HCT116 (cell line): ENCODE measurements at regions not wholly inside any gene's neighbourhood (a gene's known extent, or its start where the extent isn't known, plus 50 kb on each side); places are given as distances from the start of the nearest gene placed in this dataset.

Experiments
- EGR1 ChIP-seq: IDR thresholded peaks from 2 replicates; pipeline ENCODE4 v1.6.1; 2012; ENCODE audit warnings: low read depth
- POLR2A ChIP-seq: IDR thresholded peaks from 2 replicates; pipeline ENCODE4 v1.7.0; 2011; ENCODE audit warnings: borderline replicate concordance; ENCODE audit not compliant: insufficient read depth, insufficient read length; ENCODE audit errors: extremely low read depth
- POLR2AphosphoS5 ChIP-seq: IDR thresholded peaks from 2 replicates; pipeline ENCODE4 v1.6.1; 2011; ENCODE audit warnings: mild to moderate bottlenecking, low read depth, low read length, moderate library complexity
- ZNF274 ChIP-seq: fragments of 200-500 bp; sonication (Bioruptor generic); IDR thresholded peaks from 2 replicates; pipeline ENCODE4 v1.6.1; 2014; ENCODE audit warnings: mild to moderate bottlenecking, low read depth, low read length, inconsistent platforms
- TF ChIP-seq, protein P1 (sequence below): IDR thresholded peaks from 2 replicates; pipeline ENCODE4 v1.6.1; 2011; ENCODE audit warnings: mild to moderate bottlenecking, low read length, moderate library complexity; ENCODE audit not compliant: insufficient replicate concordance; ENCODE audit errors: extremely low read depth
- TF ChIP-seq, protein P2 (sequence below), 3 experiments: fragments of 200-600 bp in 1 of 3; sonication (generic) in 1 of 3; IDR thresholded peaks in 2 of 3; conservative IDR thresholded peaks in 1 of 3; 2 replicates each; pipeline ENCODE4 v1.5.1; 2012 to 2017; ENCODE audit warnings: low read depth in 2 of 3, low read length in 2 of 3, antibody characterized with exemption in 1 of 3, borderline replicate concordance in 1 of 3, control low read depth in 1 of 3, mild to moderate bottlenecking in 1 of 3, mixed read lengths in 1 of 3, mixed run types in 1 of 3, moderate library complexity in 1 of 3; ENCODE audit not compliant: insufficient read depth in 1 of 3

DNA sequence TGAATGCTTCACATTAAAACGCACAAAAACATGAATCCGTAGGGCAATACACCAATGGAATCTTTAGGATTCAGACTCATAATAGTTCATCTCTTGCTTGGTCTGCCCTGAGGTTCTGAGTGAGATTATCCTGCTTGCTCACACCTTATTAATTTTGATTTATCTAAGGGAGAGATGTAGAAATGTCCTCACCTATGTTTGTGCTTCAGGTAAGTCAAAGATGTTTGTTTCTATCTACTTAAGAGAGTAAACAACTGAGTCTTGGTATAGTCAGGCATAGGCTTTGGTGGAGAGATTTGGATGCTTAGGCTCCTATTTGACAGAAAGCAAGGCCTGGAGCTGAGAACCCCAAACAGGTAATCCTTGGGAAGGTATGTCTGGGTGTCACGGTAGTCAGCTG, 231.0 kb upstream of the TNP1 start:
- TF ChIP-seq, protein P1, sequence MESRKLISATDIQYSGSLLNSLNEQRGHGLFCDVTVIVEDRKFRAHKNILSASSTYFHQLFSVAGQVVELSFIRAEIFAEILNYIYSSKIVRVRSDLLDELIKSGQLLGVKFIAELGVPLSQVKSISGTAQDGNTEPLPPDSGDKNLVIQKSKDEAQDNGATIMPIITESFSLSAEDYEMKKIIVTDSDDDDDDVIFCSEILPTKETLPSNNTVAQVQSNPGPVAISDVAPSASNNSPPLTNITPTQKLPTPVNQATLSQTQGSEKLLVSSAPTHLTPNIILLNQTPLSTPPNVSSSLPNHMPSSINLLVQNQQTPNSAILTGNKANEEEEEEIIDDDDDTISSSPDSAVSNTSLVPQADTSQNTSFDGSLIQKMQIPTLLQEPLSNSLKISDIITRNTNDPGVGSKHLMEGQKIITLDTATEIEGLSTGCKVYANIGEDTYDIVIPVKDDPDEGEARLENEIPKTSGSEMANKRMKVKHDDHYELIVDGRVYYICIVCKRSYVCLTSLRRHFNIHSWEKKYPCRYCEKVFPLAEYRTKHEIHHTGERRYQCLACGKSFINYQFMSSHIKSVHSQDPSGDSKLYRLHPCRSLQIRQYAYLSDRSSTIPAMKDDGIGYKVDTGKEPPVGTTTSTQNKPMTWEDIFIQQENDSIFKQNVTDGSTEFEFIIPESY: no peak
- TF ChIP-seq, protein P2, sequence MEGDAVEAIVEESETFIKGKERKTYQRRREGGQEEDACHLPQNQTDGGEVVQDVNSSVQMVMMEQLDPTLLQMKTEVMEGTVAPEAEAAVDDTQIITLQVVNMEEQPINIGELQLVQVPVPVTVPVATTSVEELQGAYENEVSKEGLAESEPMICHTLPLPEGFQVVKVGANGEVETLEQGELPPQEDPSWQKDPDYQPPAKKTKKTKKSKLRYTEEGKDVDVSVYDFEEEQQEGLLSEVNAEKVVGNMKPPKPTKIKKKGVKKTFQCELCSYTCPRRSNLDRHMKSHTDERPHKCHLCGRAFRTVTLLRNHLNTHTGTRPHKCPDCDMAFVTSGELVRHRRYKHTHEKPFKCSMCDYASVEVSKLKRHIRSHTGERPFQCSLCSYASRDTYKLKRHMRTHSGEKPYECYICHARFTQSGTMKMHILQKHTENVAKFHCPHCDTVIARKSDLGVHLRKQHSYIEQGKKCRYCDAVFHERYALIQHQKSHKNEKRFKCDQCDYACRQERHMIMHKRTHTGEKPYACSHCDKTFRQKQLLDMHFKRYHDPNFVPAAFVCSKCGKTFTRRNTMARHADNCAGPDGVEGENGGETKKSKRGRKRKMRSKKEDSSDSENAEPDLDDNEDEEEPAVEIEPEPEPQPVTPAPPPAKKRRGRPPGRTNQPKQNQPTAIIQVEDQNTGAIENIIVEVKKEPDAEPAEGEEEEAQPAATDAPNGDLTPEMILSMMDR (IDR thresholded peaks at IDR 0.05 in 2 of 3, conservative IDR thresholded peaks at IDR 0.05 in 1 of 3; ENCODE audit: borderline replicate concordance in 1 of 3, insufficient read depth in 1 of 3, low read depth in 2 of 3, low read length in 2 of 3): no peak
- TF ChIP-seq ZNF274 (no peak), POLR2AphosphoS5 (no peak), EGR1 (no peak), POLR2A (no peak)
